Neural cell (in vitro differentiated cells): ENCODE measurements at regions not wholly inside any gene's neighbourhood (a gene's known extent, or its start where the extent isn't known, plus 50 kb on each side); places are given as distances from the start of the nearest gene placed in this dataset.

Source experiments
- H2AFZ ChIP-seq: fragments of 200-600, 300-800 bp; sonication (generic), shearing (Covaris generic); 2 replicates; pipeline ENCODE4 v1.6.0; 2014; ENCODE audit warnings: low read depth, mild to moderate bottlenecking, antibody characterized with exemption, low read length, moderate library complexity
- H3F3A ChIP-seq: fragments of 200-600 bp; shearing (Covaris generic); 2 replicates; pipeline ENCODE4 v1.6.1; 2016; ENCODE audit warnings: mild to moderate bottlenecking, moderate library complexity, mixed read lengths, antibody characterized with exemption, low read length; ENCODE audit not compliant: insufficient read depth, poor library complexity, severe bottlenecking
- H3K27ac ChIP-seq: fragments of 200-600, 300-800 bp; sonication (generic), shearing (Covaris generic); 2 replicates; pipeline ENCODE4 v1.5.1; 2014; ENCODE audit warnings: mild to moderate bottlenecking, low read length, moderate library complexity
- H3K27me3 ChIP-seq: fragments of 300-800, 200-600 bp; sonication (generic), shearing (Covaris generic); 2 replicates; pipeline ENCODE4 v1.6.0; 2014; ENCODE audit warnings: mild to moderate bottlenecking, low read depth, low read length, moderate library complexity; ENCODE audit not compliant: insufficient read depth
- H3K36me3 ChIP-seq: fragments of 300-800, 200-600 bp; sonication (generic), shearing (Covaris generic); 2 replicates; pipeline ENCODE4 v1.5.1; 2014; ENCODE audit warnings: mild to moderate bottlenecking, antibody characterized with exemption, low read length, moderate library complexity; ENCODE audit not compliant: insufficient read depth
- H3K4me2 ChIP-seq: fragments of 300-800, 200-600 bp; sonication (generic), shearing (Covaris generic); 2 replicates; pipeline ENCODE4 v1.6.0; 2014; ENCODE audit warnings: mild to moderate bottlenecking, low read length
- H3K4me3 ChIP-seq: fragments of 300-800, 200-600 bp; sonication (generic), shearing (Covaris generic); 2 replicates; pipeline ENCODE4 v1.5.1; 2014; ENCODE audit warnings: mild to moderate bottlenecking, low read length, moderate library complexity
- H3K79me2 ChIP-seq: fragments of 200-600 bp; shearing (Covaris generic); replicated peaks from 2 replicates; pipeline ENCODE4 v1.6.0; 2014; ENCODE audit warnings: mild to moderate bottlenecking, low read length, moderate library complexity; ENCODE audit not compliant: insufficient read depth
- H3K9ac ChIP-seq: fragments of 300-800, 200-600 bp; sonication (generic), shearing (Covaris generic); 2 replicates; pipeline ENCODE4 v1.6.1; 2016; ENCODE audit warnings: mild to moderate bottlenecking, low read length, mixed read lengths
- H3K9me2 ChIP-seq: fragments of 200-600 bp; shearing (Covaris generic); 2 replicates; pipeline ENCODE4 v1.6.1; 2016; ENCODE audit warnings: mild to moderate bottlenecking, low read length, mixed read lengths; ENCODE audit not compliant: insufficient read depth
- H3K9me3 ChIP-seq: fragments of 200-600, 300-800 bp; sonication (generic), shearing (Covaris generic); 2 replicates; pipeline ENCODE4 v1.6.1; 2016; ENCODE audit warnings: mild to moderate bottlenecking, mixed run types, low read length, moderate library complexity, mixed read lengths
- H4K20me1 ChIP-seq: fragments of 200-600 bp; shearing (Covaris generic); 2 replicates; pipeline ENCODE4 v1.6.1; 2016; ENCODE audit warnings: mild to moderate bottlenecking, mixed run types; ENCODE audit not compliant: insufficient read depth
- CTCF ChIP-seq: fragments of 450-650 bp; IDR thresholded peaks from 2 replicates; pipeline ENCODE4 v1.5.1; 2014; ENCODE audit warnings: antibody characterized with exemption, mild to moderate bottlenecking, moderate library complexity; ENCODE audit not compliant: poor library complexity, severe bottlenecking
- EP300 ChIP-seq: fragments of 450-650 bp; conservative IDR thresholded peaks from 2 replicates; pipeline ENCODE4 v1.6.1; 2014; ENCODE audit warnings: antibody characterized with exemption, mild to moderate bottlenecking, moderate library complexity; ENCODE audit not compliant: poor library complexity, severe bottlenecking
- EZH2 ChIP-seq: fragments of 200-600, 300-800 bp; shearing (Covaris generic), sonication (generic); IDR thresholded peaks from 2 replicates; pipeline ENCODE4 v1.6.1; 2014; ENCODE audit warnings: antibody characterized with exemption, low read length, borderline replicate concordance, mild to moderate bottlenecking; ENCODE audit not compliant: insufficient read depth, poor library complexity, severe bottlenecking
- MXI1 ChIP-seq: fragments of 450-650 bp; conservative IDR thresholded peaks from 2 replicates; pipeline ENCODE4 v1.6.1; 2014; ENCODE audit warnings: antibody characterized with exemption, mild to moderate bottlenecking; ENCODE audit not compliant: poor library complexity, severe bottlenecking
- POLR2AphosphoS5 ChIP-seq: IDR thresholded peaks from 2 replicates; pipeline ENCODE4 v1.6.1; 2012
- RAD21 ChIP-seq: fragments of 450-650 bp; conservative IDR thresholded peaks from 2 replicates; pipeline ENCODE4 v1.6.1; 2014; ENCODE audit warnings: antibody characterized with exemption, mild to moderate bottlenecking, moderate library complexity
- SMC3 ChIP-seq: fragments of 450-650 bp; conservative IDR thresholded peaks from 2 replicates; pipeline ENCODE4 v1.6.1; 2014; ENCODE audit warnings: antibody characterized with exemption, mild to moderate bottlenecking, moderate library complexity; ENCODE audit not compliant: poor library complexity
- TAF1 ChIP-seq: IDR thresholded peaks from 2 replicates; pipeline ENCODE4 v1.6.1; 2012; ENCODE audit warnings: low read depth
- TF ChIP-seq, protein P1 (sequence below): IDR thresholded peaks from 2 replicates; pipeline ENCODE4 v1.6.1; 2012; ENCODE audit warnings: borderline replicate concordance

DNA sequence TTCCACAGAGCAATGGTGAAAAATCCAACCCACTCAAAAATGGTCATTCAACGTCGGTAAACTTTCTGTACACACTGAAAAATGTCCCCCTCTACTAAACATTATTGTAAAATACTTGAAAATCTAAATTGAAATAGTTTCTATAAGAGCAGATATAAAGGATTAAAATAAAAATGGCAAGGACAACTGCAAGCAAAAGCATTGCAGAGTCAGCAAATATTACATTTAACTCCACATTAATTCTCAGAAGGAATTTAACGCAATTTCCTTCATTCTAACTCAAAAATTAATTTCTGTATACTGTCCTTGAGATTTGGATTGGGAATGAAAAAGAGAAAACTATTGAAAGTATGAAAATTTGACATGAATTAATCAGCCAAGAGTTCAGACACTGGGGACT lies 64.4 kb upstream of the SSBP2 start:
- no peaks in the 10 kb centered on the region for H3F3A ChIP-seq
- no peaks in the 10 kb centered on the region for H3K27me3 ChIP-seq
- no peak overlapping the region for H3K4me2 ChIP-seq
- no peak for TF ChIP-seq RAD21
- TF ChIP-seq EP300: no peak
- no peak for TF ChIP-seq MXI1
- no peak for TF ChIP-seq CTCF
- TF ChIP-seq SMC3: no peak
- no peak for TF ChIP-seq TAF1
- no peak for TF ChIP-seq POLR2AphosphoS5
- TF ChIP-seq, protein P1, sequence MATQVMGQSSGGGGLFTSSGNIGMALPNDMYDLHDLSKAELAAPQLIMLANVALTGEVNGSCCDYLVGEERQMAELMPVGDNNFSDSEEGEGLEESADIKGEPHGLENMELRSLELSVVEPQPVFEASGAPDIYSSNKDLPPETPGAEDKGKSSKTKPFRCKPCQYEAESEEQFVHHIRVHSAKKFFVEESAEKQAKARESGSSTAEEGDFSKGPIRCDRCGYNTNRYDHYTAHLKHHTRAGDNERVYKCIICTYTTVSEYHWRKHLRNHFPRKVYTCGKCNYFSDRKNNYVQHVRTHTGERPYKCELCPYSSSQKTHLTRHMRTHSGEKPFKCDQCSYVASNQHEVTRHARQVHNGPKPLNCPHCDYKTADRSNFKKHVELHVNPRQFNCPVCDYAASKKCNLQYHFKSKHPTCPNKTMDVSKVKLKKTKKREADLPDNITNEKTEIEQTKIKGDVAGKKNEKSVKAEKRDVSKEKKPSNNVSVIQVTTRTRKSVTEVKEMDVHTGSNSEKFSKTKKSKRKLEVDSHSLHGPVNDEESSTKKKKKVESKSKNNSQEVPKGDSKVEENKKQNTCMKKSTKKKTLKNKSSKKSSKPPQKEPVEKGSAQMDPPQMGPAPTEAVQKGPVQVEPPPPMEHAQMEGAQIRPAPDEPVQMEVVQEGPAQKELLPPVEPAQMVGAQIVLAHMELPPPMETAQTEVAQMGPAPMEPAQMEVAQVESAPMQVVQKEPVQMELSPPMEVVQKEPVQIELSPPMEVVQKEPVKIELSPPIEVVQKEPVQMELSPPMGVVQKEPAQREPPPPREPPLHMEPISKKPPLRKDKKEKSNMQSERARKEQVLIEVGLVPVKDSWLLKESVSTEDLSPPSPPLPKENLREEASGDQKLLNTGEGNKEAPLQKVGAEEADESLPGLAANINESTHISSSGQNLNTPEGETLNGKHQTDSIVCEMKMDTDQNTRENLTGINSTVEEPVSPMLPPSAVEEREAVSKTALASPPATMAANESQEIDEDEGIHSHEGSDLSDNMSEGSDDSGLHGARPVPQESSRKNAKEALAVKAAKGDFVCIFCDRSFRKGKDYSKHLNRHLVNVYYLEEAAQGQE: no peak
- no peak for TF ChIP-seq EZH2
- H3K9ac ChIP-seq: no peak overlapping the region
- no peaks in the 10 kb centered on the region for H3K9me3 ChIP-seq
- no peaks in the 10 kb centered on the region for H3K9me2 ChIP-seq
- no peaks in the 10 kb centered on the region for H3K36me3 ChIP-seq
- no peaks in the 10 kb centered on the region for H3K79me2 ChIP-seq
- no peak overlapping the region for H3K27ac ChIP-seq
- H2AFZ ChIP-seq: no peak overlapping the region
- H3K4me3 ChIP-seq: no peak overlapping the region
- H4K20me1 ChIP-seq: no peaks in the 10 kb centered on the region

- Histone ChIP-seq H2AFZ (no peak overlapping the region), H3K9me3 (no peaks in the 10 kb centered on the region), H3K9ac (no peak overlapping the region), H3K27me3 (no peaks in the 10 kb centered on the region), H4K20me1 (no peaks in the 10 kb centered on the region), H3K4me3 (no peak overlapping the region), H3F3A (no peaks in the 10 kb centered on the region), H3K9me2 (no peaks in the 10 kb centered on the region), H3K27ac (no peak overlapping the region), H3K79me2 (no peaks in the 10 kb centered on the region), H3K36me3 (no peaks in the 10 kb centered on the region), H3K4me2 (no peak overlapping the region)
- TF ChIP-seq TAF1: no peak
- TF ChIP-seq POLR2AphosphoS5: no peak
- no peak for TF ChIP-seq RAD21
- no peak for TF ChIP-seq EZH2
- TF ChIP-seq MXI1: no peak
- TF ChIP-seq, protein P1: no peak
- no peak for TF ChIP-seq EP300
- no peak for TF ChIP-seq CTCF
- no peak for TF ChIP-seq SMC3
Measured at GRCh38 chr5:81808106-81808505, 57.2 kb upstream of the SSBP2 start.
